SK-N-MC (cell line): ENCODE measurements at regions not wholly inside any gene's neighbourhood (a gene's known extent, or its start where the extent isn't known, plus 50 kb on each side); places are given as distances from the start of the nearest gene placed in this dataset.

ENCODE experiments used
- EZH2 ChIP-seq: fragments of 200-600 bp; sonication (generic); IDR thresholded peaks from one replicate; pipeline ENCODE4 v1.6.1; 2017; ENCODE audit warnings: antibody characterized with exemption
- FOXP2 ChIP-seq: optimal IDR thresholded peaks from 2 replicates; pipeline ENCODE3; 2011; ENCODE audit warnings: mild to moderate bottlenecking, moderate library complexity; ENCODE audit not compliant: insufficient read depth; ENCODE audit errors: extremely low read length, control extremely low read depth
- POLR2AphosphoS5 ChIP-seq: IDR thresholded peaks from 2 replicates; pipeline ENCODE4 v1.6.1; 2012; ENCODE audit warnings: mild to moderate bottlenecking, low read depth, low read length, borderline replicate concordance

- no peak for TF ChIP-seq POLR2AphosphoS5
- no peak for TF ChIP-seq EZH2
- no peak for TF ChIP-seq FOXP2
Observed at GRCh38 chr4:187921946-187922623, 73.5 kb upstream of the ZFP42 start.
